GM12872 (cell line): ENCODE measurements at regions not wholly inside any gene's neighbourhood (a gene's known extent, or its start where the extent isn't known, plus 50 kb on each side); places are given as distances from the start of the nearest gene placed in this dataset.

Experiments
- TF ChIP-seq, protein P1 (sequence below): IDR thresholded peaks from 3 replicates; pipeline ENCODE4 v1.5.1; 2011; ENCODE audit warnings: low read depth, mild to moderate bottlenecking, low read length, moderate library complexity; ENCODE audit not compliant: insufficient read depth

DNA sequence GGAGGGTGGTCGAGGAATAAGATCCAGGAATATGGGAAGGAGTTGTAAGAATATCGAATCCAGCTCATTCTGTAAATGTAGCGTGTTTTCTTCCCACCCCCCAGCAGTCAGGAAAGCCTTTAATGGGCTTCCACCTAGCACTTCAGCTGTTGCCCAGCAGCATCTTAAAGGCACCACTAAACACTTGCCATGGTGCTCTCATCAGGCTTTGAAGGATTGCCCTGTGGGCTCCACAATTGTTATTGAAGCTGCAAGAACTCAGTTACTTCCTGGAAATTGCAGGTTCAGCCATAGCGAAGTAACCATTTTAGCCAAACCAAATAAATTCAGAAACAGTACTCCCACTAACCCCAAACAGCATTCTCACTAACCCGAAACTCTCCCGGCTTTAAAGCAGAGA, 511.2 kb downstream of the PLPP3 start:
- TF ChIP-seq, protein P1, sequence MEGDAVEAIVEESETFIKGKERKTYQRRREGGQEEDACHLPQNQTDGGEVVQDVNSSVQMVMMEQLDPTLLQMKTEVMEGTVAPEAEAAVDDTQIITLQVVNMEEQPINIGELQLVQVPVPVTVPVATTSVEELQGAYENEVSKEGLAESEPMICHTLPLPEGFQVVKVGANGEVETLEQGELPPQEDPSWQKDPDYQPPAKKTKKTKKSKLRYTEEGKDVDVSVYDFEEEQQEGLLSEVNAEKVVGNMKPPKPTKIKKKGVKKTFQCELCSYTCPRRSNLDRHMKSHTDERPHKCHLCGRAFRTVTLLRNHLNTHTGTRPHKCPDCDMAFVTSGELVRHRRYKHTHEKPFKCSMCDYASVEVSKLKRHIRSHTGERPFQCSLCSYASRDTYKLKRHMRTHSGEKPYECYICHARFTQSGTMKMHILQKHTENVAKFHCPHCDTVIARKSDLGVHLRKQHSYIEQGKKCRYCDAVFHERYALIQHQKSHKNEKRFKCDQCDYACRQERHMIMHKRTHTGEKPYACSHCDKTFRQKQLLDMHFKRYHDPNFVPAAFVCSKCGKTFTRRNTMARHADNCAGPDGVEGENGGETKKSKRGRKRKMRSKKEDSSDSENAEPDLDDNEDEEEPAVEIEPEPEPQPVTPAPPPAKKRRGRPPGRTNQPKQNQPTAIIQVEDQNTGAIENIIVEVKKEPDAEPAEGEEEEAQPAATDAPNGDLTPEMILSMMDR: no peak

DNA sequence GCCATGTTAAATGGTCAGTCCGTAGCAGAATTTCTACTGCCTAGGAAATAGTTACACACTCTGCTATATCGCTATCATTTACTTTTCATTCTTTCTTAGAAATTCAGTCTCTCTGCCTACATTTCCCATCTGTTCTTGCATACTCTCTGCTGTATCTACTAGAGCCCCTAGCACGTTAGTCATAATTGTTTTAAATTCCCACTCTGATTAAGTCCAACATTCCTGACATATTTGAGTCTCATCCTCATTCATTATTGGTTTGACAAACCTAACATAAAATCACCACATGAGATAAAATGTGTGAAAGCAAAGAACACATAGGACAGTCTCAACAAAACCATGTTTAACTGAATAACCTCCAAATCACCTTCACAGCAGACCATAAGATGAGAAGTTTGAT, 513.6 kb downstream of the PLPP3 start:
- TF ChIP-seq, protein P1: no peak

DNA sequence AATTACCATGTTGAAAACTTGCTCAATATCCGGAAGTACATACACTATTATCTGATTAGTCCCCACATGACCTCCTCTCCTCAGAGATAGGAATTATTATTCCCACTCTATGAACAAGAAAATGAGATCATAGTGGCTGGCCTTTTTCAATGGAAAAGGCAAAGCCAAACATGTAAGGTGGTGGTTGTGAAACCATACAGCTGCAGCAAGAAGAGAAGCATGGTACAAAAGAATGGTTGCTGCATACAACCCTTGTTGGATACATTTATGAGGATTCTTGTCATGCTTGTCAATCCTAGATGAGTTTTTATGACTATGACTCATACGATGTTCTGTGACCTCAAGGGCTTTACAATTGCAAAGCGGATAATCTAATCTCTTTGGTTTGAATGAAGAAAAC, 514.7 kb downstream of the PLPP3 start:
- TF ChIP-seq, protein P1: no peak

DNA sequence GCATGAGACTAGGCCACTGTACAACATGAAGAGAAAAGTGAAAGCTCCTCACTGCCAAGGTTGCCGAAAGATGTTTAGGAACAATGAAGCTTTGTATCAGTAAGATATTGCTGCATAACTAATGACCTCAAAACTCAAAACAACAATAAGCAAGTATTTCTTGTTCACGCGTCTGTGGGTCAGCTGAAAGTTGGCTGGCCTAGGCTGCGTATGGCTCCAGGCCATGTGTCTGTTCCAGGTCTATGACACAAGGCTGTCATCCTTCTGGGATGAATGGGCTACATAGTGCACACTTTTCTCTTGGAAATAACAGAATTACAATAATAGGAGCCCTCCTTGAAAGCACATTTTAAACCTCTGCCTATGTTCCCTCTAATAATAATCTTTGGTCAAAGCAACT, 515.9 kb downstream of the PLPP3 start:
- TF ChIP-seq, protein P1: no peak

DNA sequence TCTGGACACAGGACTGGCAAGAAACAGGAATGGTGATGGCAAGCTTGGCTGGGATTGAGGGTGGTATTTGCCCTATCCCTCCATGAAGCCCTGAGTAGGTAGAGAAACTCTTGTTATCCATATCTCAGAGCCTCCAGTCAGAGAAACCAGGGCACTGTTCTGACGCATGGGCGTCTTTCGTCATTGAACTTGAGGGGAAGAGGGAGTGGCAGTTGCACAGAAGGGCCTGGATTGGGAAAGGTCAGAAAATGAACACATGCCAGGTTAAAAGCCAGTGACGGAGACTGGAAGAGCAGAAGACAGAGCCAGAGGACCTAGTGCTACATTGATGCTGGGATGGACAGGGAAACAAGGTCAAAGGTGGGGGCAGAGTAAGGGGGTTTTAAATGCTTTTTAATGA, 516.7 kb downstream of the PLPP3 start:
- TF ChIP-seq, protein P1: no peak

DNA sequence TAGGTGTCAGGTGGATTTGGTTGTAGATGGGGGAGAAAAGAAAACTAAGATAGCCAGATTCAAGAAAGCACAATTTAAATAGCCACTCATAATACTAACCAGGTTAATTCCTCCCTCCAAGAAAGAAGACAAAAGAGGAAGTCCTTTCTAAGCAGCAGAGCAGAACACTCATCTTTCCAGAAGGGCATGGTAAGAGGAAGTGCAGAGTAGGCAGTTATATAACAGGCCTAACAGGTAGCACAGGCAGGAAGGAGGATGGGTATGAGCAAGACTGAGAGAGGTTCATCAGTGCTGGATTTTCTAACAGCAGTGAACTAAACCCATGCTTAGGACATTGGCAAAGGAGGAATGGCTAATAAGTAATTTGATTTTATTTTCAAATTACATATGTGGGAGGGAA, 517.5 kb downstream of the PLPP3 start:
- TF ChIP-seq, protein P1: no peak

DNA sequence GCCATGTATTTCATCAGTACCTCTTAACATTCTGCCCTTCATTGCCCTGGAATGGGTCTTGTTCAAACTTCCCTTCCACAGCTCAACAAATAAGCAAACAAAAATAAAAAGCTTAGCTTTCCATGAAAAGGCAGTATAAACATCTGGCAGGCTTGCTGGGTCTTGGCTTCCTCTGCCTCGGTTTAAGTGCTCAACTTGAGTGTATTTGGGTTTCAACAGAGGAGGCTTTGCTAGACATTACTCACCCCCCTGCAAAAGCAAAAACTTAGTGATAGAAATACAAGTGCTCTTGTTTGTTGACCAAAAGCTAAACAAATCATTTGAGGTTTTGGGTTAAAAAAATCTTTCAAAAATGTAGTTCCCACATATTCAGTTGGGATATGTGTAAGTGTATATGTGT, 518.5 kb downstream of the PLPP3 start:
- TF ChIP-seq, protein P1: no peak
